ENCODE measurements at regions not wholly inside any gene's neighbourhood (a gene's known extent, or its start where the extent isn't known, plus 50 kb on each side); places are given as distances from the start of the nearest gene placed in this dataset.

DNA sequence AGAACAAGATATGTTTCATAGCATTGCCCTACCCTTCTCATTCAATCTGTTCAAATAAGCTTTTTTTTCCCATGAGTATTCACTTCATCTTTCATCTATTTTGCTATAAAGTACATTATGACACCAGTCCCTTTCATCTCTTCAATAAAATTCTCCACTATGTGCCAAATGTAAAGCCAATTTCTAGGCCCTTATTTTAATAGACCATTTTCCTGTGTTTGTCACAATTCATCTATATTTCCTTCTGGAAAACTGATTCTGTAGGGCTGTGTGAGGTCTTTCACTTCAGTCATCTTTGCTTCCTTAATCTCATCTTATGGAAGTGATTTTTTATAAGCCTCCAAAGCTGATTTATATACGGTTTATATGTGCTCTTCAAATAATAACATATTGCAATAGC, 992.4 kb upstream of the EYS start (continued):
- TF ChIP-seq, protein P1, sequence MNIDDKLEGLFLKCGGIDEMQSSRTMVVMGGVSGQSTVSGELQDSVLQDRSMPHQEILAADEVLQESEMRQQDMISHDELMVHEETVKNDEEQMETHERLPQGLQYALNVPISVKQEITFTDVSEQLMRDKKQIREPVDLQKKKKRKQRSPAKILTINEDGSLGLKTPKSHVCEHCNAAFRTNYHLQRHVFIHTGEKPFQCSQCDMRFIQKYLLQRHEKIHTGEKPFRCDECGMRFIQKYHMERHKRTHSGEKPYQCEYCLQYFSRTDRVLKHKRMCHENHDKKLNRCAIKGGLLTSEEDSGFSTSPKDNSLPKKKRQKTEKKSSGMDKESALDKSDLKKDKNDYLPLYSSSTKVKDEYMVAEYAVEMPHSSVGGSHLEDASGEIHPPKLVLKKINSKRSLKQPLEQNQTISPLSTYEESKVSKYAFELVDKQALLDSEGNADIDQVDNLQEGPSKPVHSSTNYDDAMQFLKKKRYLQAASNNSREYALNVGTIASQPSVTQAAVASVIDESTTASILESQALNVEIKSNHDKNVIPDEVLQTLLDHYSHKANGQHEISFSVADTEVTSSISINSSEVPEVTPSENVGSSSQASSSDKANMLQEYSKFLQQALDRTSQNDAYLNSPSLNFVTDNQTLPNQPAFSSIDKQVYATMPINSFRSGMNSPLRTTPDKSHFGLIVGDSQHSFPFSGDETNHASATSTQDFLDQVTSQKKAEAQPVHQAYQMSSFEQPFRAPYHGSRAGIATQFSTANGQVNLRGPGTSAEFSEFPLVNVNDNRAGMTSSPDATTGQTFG (tag by site-specific recombination; IDR thresholded peaks at IDR 0.05; ENCODE audit: borderline replicate concordance) = no peak
- TF ChIP-seq, protein P2, sequence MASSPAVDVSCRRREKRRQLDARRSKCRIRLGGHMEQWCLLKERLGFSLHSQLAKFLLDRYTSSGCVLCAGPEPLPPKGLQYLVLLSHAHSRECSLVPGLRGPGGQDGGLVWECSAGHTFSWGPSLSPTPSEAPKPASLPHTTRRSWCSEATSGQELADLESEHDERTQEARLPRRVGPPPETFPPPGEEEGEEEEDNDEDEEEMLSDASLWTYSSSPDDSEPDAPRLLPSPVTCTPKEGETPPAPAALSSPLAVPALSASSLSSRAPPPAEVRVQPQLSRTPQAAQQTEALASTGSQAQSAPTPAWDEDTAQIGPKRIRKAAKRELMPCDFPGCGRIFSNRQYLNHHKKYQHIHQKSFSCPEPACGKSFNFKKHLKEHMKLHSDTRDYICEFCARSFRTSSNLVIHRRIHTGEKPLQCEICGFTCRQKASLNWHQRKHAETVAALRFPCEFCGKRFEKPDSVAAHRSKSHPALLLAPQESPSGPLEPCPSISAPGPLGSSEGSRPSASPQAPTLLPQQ (tag by site-specific recombination; IDR thresholded peaks at IDR 0.05) = no peak
- TF ChIP-seq ZNF341 (tag by site-specific recombination; IDR thresholded peaks at IDR 0.05; ENCODE audit: low read depth) (no peak), ZSCAN23 (tag by site-specific recombination; IDR thresholded peaks at IDR 0.05) (no peak), ZNF791 (tag by site-specific recombination; IDR thresholded peaks at IDR 0.05) (no peak), ZNF169 (tag by site-specific recombination; IDR thresholded peaks at IDR 0.05) (no peak)

DNA sequence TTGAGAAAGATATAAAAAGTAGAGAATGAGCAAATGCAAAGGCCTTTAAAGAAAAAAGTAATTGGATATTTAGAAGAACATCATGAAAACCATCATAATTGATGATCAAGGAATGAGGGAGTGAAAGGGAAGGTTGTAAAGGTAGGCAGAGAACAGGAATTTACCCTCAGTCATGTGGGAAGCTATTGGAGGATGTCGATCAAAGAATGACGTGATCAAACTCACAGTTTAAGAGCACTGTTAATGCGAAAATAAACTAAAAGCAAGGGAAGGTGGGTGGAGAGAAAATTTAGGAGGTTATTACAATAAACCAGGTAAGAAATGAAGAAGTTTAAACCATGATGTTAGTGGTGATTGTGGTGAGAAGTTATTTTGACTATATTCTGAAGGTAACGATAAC, 982.6 kb upstream of the EYS start:
- TF ChIP-seq, protein P3, sequence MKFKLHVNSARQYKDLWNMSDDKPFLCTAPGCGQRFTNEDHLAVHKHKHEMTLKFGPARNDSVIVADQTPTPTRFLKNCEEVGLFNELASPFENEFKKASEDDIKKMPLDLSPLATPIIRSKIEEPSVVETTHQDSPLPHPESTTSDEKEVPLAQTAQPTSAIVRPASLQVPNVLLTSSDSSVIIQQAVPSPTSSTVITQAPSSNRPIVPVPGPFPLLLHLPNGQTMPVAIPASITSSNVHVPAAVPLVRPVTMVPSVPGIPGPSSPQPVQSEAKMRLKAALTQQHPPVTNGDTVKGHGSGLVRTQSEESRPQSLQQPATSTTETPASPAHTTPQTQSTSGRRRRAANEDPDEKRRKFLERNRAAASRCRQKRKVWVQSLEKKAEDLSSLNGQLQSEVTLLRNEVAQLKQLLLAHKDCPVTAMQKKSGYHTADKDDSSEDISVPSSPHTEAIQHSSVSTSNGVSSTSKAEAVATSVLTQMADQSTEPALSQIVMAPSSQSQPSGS (tag by site-specific recombination; IDR thresholded peaks at IDR 0.05; ENCODE audit: low read depth) = 0 out of 2 replicates have a peak, but pooled peaks have one; percentile 3
- TF ChIP-seq, protein P4, sequence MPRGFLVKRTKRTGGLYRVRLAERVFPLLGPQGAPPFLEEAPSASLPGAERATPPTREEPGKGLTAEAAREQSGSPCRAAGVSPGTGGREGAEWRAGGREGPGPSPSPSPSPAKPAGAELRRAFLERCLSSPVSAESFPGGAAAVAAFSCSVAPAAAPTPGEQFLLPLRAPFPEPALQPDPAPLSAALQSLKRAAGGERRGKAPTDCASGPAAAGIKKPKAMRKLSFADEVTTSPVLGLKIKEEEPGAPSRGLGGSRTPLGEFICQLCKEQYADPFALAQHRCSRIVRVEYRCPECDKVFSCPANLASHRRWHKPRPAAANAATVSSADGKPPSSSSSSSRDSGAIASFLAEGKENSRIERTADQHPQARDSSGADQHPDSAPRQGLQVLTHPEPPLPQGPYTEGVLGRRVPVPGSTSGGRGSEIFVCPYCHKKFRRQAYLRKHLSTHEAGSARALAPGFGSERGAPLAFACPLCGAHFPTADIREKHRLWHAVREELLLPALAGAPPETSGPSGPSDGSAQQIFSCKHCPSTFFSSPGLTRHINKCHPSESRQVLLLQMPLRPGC (tag by site-specific recombination; IDR thresholded peaks at IDR 0.05) = no peak
- TF ChIP-seq SCRT1 (tag by site-specific recombination; IDR thresholded peaks at IDR 0.05; ENCODE audit: borderline replicate concordance) = no peak
- no peak for TF ChIP-seq ZNF621 (tag by site-specific recombination; IDR thresholded peaks at IDR 0.05)
- TF ChIP-seq, protein P5, sequence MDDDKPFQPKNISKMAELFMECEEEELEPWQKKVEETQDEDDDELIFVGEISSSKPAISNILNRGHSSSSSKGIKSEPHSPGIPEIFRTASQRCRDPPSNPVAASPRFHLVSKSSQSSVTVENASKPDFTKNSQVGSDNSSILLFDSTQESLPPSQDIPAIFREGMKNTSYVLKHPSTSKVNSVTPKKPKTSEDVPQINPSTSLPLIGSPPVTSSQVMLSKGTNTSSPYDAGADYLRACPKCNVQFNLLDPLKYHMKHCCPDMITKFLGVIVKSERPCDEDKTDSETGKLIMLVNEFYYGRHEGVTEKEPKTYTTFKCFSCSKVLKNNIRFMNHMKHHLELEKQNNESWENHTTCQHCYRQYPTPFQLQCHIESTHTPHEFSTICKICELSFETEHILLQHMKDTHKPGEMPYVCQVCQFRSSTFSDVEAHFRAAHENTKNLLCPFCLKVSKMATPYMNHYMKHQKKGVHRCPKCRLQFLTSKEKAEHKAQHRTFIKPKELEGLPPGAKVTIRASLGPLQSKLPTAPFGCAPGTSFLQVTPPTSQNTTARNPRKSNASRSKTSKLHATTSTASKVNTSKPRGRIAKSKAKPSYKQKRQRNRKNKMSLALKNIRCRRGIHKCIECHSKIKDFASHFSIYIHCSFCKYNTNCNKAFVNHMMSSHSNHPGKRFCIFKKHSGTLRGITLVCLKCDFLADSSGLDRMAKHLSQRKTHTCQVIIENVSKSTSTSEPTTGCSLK (tag by site-specific recombination; IDR thresholded peaks at IDR 0.05) = no peak
- Histone ChIP-seq H3K4me1 (ENCODE audit: control insufficient read depth, insufficient read depth, low read length) (no peaks in the 10 kb centered on the region), H3K9me3 (ENCODE audit: control insufficient read depth, insufficient read depth, low read depth, low read length) (no peaks in the 10 kb centered on the region), H3K36me3 (ENCODE audit: control insufficient read depth in 2 of 2, insufficient read depth in 1 of 2, low read length in 2 of 2) (no peaks in the 10 kb centered on the region), H3K27ac (ENCODE audit: extremely low read depth, low read depth, low read length) (no peak overlapping the region), H3K4me3 (ENCODE audit: low read depth, low read length) (no peak overlapping the region)
- POLR2A ChIA-PET = no interaction called here
- CTCF ChIA-PET = interaction anchor here (1.1 kb wide), 1 partner anchor 121 kb away, joined by 3 read pairs; no protein-coding TSS in a partner anchor

DNA sequence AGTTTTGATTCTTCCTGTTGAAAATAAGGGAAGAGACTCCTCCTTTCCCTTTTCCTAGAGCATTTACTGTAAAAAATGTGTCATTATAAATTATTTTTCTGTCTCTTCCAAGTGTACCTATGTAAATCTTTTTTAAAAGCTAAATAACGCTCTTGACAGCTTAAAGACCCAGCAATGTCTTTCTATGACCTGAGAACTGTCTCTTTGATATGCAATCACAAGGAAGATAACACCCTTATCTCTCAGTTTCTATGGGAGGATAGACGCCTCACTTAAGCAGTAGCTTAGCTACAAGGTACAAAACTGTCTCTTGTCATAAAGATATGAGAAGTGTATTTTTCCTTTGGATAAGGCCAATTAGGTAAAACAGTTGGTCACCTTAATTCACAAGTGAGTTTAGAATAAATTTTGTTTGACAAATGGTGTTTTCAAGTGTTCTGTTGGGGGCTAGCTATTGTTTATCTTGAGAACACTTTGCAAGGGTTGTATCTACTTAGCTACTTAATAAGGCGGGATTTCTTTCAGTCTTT, 980.6 kb upstream of the EYS start:
- Histone ChIP-seq H3K36me3 (ENCODE audit: control insufficient read depth in 2 of 2, insufficient read depth in 1 of 2, low read length in 2 of 2) (no peaks in the 10 kb centered on the region), H3K4me1 (ENCODE audit: control insufficient read depth, insufficient read depth, low read length) (no peaks in the 10 kb centered on the region), H3K27ac (ENCODE audit: extremely low read depth, low read depth, low read length) (no peak overlapping the region), H3K4me3 (ENCODE audit: low read depth, low read length) (no peak overlapping the region), H3K9me3 (ENCODE audit: control insufficient read depth, insufficient read depth, low read depth, low read length) (no peaks in the 10 kb centered on the region)
- CTCF ChIA-PET = no interaction called here
- POLR2A ChIA-PET = no interaction called here
- TF ChIP-seq, protein P6, sequence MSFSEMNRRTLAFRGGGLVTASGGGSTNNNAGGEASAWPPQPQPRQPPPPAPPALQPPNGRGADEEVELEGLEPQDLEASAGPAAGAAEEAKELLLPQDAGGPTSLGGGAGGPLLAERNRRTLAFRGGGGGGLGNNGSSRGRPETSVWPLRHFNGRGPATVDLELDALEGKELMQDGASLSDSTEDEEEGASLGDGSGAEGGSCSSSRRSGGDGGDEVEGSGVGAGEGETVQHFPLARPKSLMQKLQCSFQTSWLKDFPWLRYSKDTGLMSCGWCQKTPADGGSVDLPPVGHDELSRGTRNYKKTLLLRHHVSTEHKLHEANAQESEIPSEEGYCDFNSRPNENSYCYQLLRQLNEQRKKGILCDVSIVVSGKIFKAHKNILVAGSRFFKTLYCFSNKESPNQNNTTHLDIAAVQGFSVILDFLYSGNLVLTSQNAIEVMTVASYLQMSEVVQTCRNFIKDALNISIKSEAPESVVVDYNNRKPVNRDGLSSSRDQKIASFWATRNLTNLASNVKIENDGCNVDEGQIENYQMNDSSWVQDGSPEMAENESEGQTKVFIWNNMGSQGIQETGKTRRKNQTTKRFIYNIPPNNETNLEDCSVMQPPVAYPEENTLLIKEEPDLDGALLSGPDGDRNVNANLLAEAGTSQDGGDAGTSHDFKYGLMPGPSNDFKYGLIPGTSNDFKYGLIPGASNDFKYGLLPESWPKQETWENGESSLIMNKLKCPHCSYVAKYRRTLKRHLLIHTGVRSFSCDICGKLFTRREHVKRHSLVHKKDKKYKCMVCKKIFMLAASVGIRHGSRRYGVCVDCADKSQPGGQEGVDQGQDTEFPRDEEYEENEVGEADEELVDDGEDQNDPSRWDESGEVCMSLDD (tag by site-specific recombination; IDR thresholded peaks at IDR 0.05) = no peak
- no peak for TF ChIP-seq ZNF837 (tag by site-specific recombination; IDR thresholded peaks at IDR 0.05)
- TF ChIP-seq MYNN (tag by site-specific recombination; IDR thresholded peaks at IDR 0.05; ENCODE audit: borderline replicate concordance) = no peak
- TF ChIP-seq ZNF561 (tag by site-specific recombination; IDR thresholded peaks at IDR 0.05; ENCODE audit: borderline replicate concordance) = no peak
- TF ChIP-seq ZNF354C (tag by site-specific recombination; IDR thresholded peaks at IDR 0.05; ENCODE audit: borderline replicate concordance, low read depth) = no peak
- TF ChIP-seq ZNF776 (tag by site-specific recombination; IDR thresholded peaks at IDR 0.05; ENCODE audit: borderline replicate concordance) = no peak
- no peak for TF ChIP-seq OSR2 (tag by site-specific recombination; IDR thresholded peaks at IDR 0.05)
- no peak for TF ChIP-seq ZNF843 (tag by site-specific recombination; IDR thresholded peaks at IDR 0.05)
- TF ChIP-seq ZNF596 (tag by site-specific recombination; IDR thresholded peaks at IDR 0.05) = no peak
- no peak for TF ChIP-seq BCL11B (tag by site-specific recombination; IDR thresholded peaks at IDR 0.05; ENCODE audit: low read depth)

Measured in HEK293 (cell line).